Adrenal gland (tissue), 9 donors: ENCODE measurements at regions not wholly inside any gene's neighbourhood (a gene's known extent, or its start where the extent isn't known, plus 50 kb on each side); places are given as distances from the start of the nearest gene placed in this dataset.

ENCODE experiments used
- DNase-seq, 7 donors: peaks; one replicate each; pipeline ENCODE4 v3.0.0-alpha.2; 2019 to 2020
- H3K27ac ChIP-seq, 5 donors: fragments of 200-600 bp; sonication (generic) in 4 of 5; 1 replicate in 3 of 5; 2 replicates in 2 of 5; pipeline versions ENCODE4 v1.5.1 to v1.8.0; 2016 to 2020; ENCODE audit warnings: mild to moderate bottlenecking in 1 of 5
- H3K27me3 ChIP-seq: fragments of 200-600 bp; 2 replicates; pipeline ENCODE4 v1.8.0; 2021
- H3K36me3 ChIP-seq, 2 donors: fragments of 200-600 bp; replicated peaks in 1 of 2; 1 replicate in 1 of 2; 2 replicates in 1 of 2; pipeline versions ENCODE4 v1.5.1 to v1.8.0; 2018 to 2022
- H3K4me1 ChIP-seq, 2 donors: fragments of 200-600 bp; replicated peaks in 1 of 2; 1 replicate in 1 of 2; 2 replicates in 1 of 2; pipeline versions ENCODE4 v1.5.1 to v1.8.0; 2018 to 2021
- H3K4me3 ChIP-seq, 4 donors: fragments of 200-600 bp; sonication (generic) in 3 of 4; one replicate each; pipeline ENCODE4 v1.5.1; 2016 to 2018
- H3K9me3 ChIP-seq, 3 donors: fragments of 200-600 bp; sonication (generic) in 1 of 3; replicated peaks in 1 of 3; 1 replicate in 2 of 3; 2 replicates in 1 of 3; pipeline versions ENCODE4 v1.5.1 to v1.8.0; 2016 to 2021
- POLR2A ChIP-seq, 2 donors: fragments of 450-650 bp; IDR thresholded peaks; one replicate each; pipeline ENCODE4 v1.6.1; 2017; ENCODE audit warnings: antibody characterized with exemption in 2 of 2, mild to moderate bottlenecking in 2 of 2, moderate library complexity in 1 of 2
- WGBS, 4 donors: extraction: QIAGEN DNeasy Blood & Tissue Kit in 2 of 4; methylation state at CpG; one replicate each; pipeline versions ENCODE4 v1.1.5 to v1.1.7; 2013 to 2017; 5-methylcytosine and 5-hydroxymethylcytosine counted together
- intact Hi-C, 2 donors: fragments of 100-400 bp; cut with DNase I; formaldehyde crosslinking; loops; one replicate each; pipeline versions ENCODE4 v1.14.1 to v1.15.0; 2022 to 2023
- small RNA-seq, 2 donors: library from RNA; depleted of rRNA; stranded (forward); fragments of <200 nt; gene quantifications; one replicate each; pipeline ENCODE3, GENCODE V24; 2016
- TF ChIP-seq, protein P1 (sequence below), 6 experiments: fragments of 450-650 bp in 4 of 6; fragments of 200-600 bp in 2 of 6; sonication (generic) in 1 of 6; IDR thresholded peaks; 1 replicate in 5 of 6; 2 replicates in 1 of 6; pipeline versions ENCODE4 v1.5.1 to v1.8.0; 2016 to 2021; ENCODE audit warnings: antibody characterized with exemption in 6 of 6, mild to moderate bottlenecking in 2 of 6, moderate library complexity in 1 of 6
- donor health status: healthy with polysubstance abuse.
- donor health status: Bipolar disorder and iron deficiency.
- donor health status: DM: yes; HTN: yes; CAD: no.
- donor health status: DM: no; HTN: no; CAD: no.
- donor health status: DM: no; HTN: no; CAD: no.

DNA sequence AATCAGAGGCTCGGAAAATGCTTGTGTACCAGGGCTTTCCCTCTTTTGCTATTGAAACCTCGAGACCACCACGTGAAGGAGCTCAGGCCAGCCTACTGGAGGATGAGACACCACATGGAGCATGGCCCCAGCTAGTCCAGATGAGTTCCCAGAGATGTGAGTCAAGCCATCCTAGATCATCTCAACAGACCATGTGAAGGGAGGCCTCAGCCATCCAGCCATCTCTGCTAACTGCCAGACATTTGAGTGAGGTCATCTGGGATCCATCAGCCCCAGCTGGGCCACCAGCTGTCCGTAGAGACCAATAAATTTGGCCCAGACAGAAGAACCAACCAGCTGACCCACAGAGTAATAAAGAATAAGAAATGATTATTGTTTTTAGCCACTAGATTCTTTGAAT is 62.8 kb upstream of the PROK2 start:
- no peaks in the 10 kb centered on the region for H3K36me3 ChIP-seq
- WGBS, 4 donors: 53 to 59% (median 57%) methylated on average over 4 of the region's 4 CpGs
- peaks cover 12% of the 10 kb centered on the region for H3K27me3 ChIP-seq
- no peak overlapping the region for H3K27ac ChIP-seq
- no peak overlapping the region for H3K4me3 ChIP-seq
- H3K4me1 ChIP-seq: no peaks in the 10 kb centered on the region
- intact Hi-C loops: no loop called here
- TF ChIP-seq, protein P1, sequence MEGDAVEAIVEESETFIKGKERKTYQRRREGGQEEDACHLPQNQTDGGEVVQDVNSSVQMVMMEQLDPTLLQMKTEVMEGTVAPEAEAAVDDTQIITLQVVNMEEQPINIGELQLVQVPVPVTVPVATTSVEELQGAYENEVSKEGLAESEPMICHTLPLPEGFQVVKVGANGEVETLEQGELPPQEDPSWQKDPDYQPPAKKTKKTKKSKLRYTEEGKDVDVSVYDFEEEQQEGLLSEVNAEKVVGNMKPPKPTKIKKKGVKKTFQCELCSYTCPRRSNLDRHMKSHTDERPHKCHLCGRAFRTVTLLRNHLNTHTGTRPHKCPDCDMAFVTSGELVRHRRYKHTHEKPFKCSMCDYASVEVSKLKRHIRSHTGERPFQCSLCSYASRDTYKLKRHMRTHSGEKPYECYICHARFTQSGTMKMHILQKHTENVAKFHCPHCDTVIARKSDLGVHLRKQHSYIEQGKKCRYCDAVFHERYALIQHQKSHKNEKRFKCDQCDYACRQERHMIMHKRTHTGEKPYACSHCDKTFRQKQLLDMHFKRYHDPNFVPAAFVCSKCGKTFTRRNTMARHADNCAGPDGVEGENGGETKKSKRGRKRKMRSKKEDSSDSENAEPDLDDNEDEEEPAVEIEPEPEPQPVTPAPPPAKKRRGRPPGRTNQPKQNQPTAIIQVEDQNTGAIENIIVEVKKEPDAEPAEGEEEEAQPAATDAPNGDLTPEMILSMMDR (IDR thresholded peaks at IDR 0.05): no peak
- no peak for TF ChIP-seq POLR2A (IDR thresholded peaks at IDR 0.05)
- H3K9me3 ChIP-seq: no peaks in the 10 kb centered on the region
- DNase-seq: no peak

DNA sequence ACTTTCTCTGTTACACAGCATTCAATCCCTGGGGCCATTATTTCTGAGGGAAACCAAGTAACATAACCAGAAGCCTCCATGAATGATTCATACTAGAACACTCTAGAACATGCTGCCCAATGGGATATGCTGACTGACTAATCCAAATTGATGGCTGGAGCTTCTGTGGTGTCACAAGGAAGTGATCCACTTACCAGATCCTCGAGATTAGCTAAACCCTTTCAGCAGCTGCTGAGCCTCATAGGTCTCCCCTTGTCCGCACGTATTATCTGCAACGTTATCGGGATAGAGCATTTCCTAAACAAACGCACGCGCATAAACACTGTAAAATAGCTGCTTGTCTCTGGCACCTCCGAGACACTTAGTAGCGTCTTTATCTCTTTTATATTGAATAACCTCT is 61.2 kb upstream of the PROK2 start:
- H3K27me3 ChIP-seq: peaks cover 12% of the 10 kb centered on the region
- no peak for DNase-seq
- H3K27ac ChIP-seq: no peak overlapping the region
- no peaks in the 10 kb centered on the region for H3K36me3 ChIP-seq
- no peak overlapping the region for H3K4me3 ChIP-seq
- intact Hi-C loops: no loop called here
- no peak for TF ChIP-seq POLR2A (IDR thresholded peaks at IDR 0.05)
- TF ChIP-seq, protein P1 (IDR thresholded peaks at IDR 0.05): no peak
- WGBS, 4 donors: 83 to 90% (median 84%) methylated on average over 10 of the region's 10 CpGs
- no peaks in the 10 kb centered on the region for H3K4me1 ChIP-seq
- H3K9me3 ChIP-seq: no peaks in the 10 kb centered on the region

GRCh38 chr3:71843071-71843470 is 58.1 kb upstream of the PROK2 start:
- Histone ChIP-seq H3K27ac (no peak overlapping the region), H3K9me3 (no peaks in the 10 kb centered on the region), H3K4me1 (no peaks in the 10 kb centered on the region), H3K36me3 (no peaks in the 10 kb centered on the region), H3K4me3 (no peak overlapping the region), H3K27me3 (peaks cover 4% of the 10 kb centered on the region)
- no peak for DNase-seq
- TF ChIP-seq POLR2A (IDR thresholded peaks at IDR 0.05): no peak
- TF ChIP-seq, protein P1 (IDR thresholded peaks at IDR 0.05): no peak
- intact Hi-C loops: no loop called here
- WGBS, 4 donors: 78 to 88% (median 83%) methylated on average over 6 of the region's 6 CpGs

GRCh38 chr3:71838406-71838805 is 53.5 kb upstream of the PROK2 start:
- DNase-seq: no peak
- Histone ChIP-seq H3K27me3 (no peaks in the 10 kb centered on the region), H3K4me1 (no peaks in the 10 kb centered on the region), H3K36me3 (no peaks in the 10 kb centered on the region), H3K9me3 (no peaks in the 10 kb centered on the region), H3K27ac (no peak overlapping the region), H3K4me3 (no peak overlapping the region)
- 83 to 100% (median 97%) methylated on average over 1 of the region's 1 CpG for WGBS, 4 donors
- TF ChIP-seq, protein P1 (IDR thresholded peaks at IDR 0.05): no peak
- no peak for TF ChIP-seq POLR2A (IDR thresholded peaks at IDR 0.05)
- intact Hi-C loops: no loop called here

Small RNAs in the stretch of these regions (small RNA-seq; reads per million reads assigned to genes)
- gene AC104435.1: 0 to 0.12 reads per million in 2 donors
- gene AC105265.1: 0 reads per million in 2 donors
- 0 reads per million in 2 donors for gene RNA5SP136
- gene RNU1-62P: 0 to 0.24 reads per million in 2 donors
- gene UBE2Q2P9: 0 reads per million in 2 donors
